Activated T-cell treated with anti-CD3 and anti-CD28 coated beads, Interleukin-2, amount 50 U/mL, for 72 hours (primary cell): ENCODE measurements at regions not wholly inside any gene's neighbourhood (a gene's known extent, or its start where the extent isn't known, plus 50 kb on each side); places are given as distances from the start of the nearest gene placed in this dataset.
"Not testable (repeated sequence)": the region's sequence is repeated elsewhere in the genome, so short reads cannot be mapped to it uniquely, and the experiment has no call there.

Source experiments
- ATAC-seq, 2 donors: fragments of 150-1000 bp; cut with Tn5 transposase; replicated peaks in 1 of 2; 2 replicates each; pipeline ENCODE4 v1.10.0; 2021; ENCODE audit warnings: moderate library complexity in 2 of 2, mild to moderate bottlenecking in 1 of 2
- DNase-seq, 2 donors: peaks; one replicate each; pipeline ENCODE4 v3.0.0; 2021 to 2022; ENCODE audit warnings: mixed read lengths in 1 of 2
- H3K27ac Mint-ChIP-seq: one replicate; pipeline ENCODE4 v1.8.0; 2022; ENCODE audit warnings: mild to moderate bottlenecking, moderate library complexity, mixed read lengths
- H3K27me3 Mint-ChIP-seq: one replicate; pipeline ENCODE4 v1.8.0; 2022; ENCODE audit warnings: low read depth, mixed read lengths
- H3K36me3 Mint-ChIP-seq, 2 donors: one replicate each; pipeline ENCODE4 v1.8.0; 2022; ENCODE audit warnings: mixed read lengths in 2 of 2, mild to moderate bottlenecking in 1 of 2; ENCODE audit not compliant: insufficient read depth in 2 of 2
- H3K4me1 Mint-ChIP-seq: one replicate; pipeline ENCODE4 v1.8.0; 2022; ENCODE audit warnings: low read depth, mixed read lengths
- H3K4me3 Mint-ChIP-seq, 2 donors: one replicate each; pipeline ENCODE4 v1.8.0; 2022; ENCODE audit warnings: mild to moderate bottlenecking in 2 of 2, mixed read lengths in 2 of 2, moderate library complexity in 2 of 2
- H3K9me3 Mint-ChIP-seq, 2 donors: one replicate each; pipeline ENCODE4 v1.8.0; 2022; ENCODE audit warnings: mixed read lengths in 2 of 2

GRCh38 chr17:15802917-15803316 is 70.8 kb downstream of the TBC1D26 start:
- DNase-seq, H3K9me3 Mint-ChIP-seq, H3K36me3 Mint-ChIP-seq, ATAC-seq, H3K4me1 Mint-ChIP-seq, H3K27ac Mint-ChIP-seq, H3K4me3 Mint-ChIP-seq: not testable (repeated sequence)
- peaks cover 11% of the 10 kb centered on the region for H3K27me3 Mint-ChIP-seq

DNA sequence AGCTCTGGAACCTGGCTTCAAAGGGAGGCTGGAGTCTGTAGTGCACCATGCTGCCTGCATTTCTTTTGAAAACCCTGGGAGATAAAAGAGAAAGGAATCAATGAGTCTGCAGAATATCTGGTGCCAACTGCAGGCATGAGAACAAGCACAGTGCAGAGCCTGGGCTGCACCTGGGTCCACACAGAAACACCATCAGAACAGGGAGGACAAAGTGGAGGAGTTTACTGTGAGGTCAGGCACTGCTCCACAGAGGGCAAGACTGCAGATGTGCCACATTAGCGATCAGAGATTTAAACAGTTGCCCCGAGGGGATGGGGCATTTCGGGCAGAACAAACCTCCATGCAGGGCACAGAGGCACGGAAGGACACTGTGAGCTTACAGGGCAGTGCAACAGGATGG is 74.7 kb downstream of the TBC1D26 start:
- not testable (repeated sequence) for H3K9me3 Mint-ChIP-seq

DNA sequence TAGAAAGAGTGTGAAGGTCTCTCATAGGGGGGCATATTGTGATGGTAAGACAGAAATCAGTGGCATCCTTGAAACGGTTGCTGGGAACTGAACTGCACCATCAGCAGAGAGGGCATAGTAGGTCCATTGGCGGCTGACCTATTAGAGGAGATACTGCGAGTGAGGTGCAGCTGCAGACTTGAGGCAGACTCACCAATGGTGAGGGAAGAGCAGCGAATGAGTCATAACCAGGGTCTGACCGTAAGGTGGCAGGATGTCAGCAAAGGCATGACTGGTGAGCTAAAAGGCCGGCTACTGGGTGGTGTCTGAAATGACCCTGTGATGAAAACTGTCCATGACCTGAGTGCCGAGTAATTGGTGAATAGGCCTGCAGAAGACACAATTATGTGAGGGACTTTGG is 81.3 kb downstream of the TBC1D26 start:
- not testable (repeated sequence) for H3K27ac Mint-ChIP-seq, H3K36me3 Mint-ChIP-seq, H3K4me3 Mint-ChIP-seq, DNase-seq, H3K4me1 Mint-ChIP-seq, H3K27me3 Mint-ChIP-seq, ATAC-seq, H3K9me3 Mint-ChIP-seq

More for the DNA sequence above, 74.7 kb downstream of the TBC1D26 start:
- not testable (repeated sequence) for H3K27ac Mint-ChIP-seq, H3K4me3 Mint-ChIP-seq, H3K27me3 Mint-ChIP-seq, ATAC-seq, H3K4me1 Mint-ChIP-seq, H3K36me3 Mint-ChIP-seq, DNase-seq

DNA sequence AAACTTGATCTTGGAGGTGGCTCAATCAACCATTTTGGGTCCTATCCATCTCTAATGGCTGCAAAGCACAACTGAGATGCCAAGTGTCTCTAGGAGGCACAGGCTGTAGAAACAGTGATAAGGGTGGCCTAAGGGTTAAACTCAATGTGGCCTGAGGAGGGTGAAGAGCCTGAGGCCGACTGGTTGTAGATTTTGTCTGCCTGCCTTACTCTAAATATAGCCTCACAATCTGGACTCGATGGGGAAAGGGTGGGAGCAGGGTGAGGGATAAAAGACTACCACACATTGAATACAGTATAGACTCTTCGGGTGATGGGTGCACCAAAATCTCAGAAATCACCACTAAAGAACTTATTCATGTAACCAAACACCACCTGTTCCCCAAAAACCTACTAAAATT is 81.9 kb downstream of the TBC1D26 start:
- H3K27ac Mint-ChIP-seq, H3K36me3 Mint-ChIP-seq, H3K4me1 Mint-ChIP-seq, H3K4me3 Mint-ChIP-seq, DNase-seq, H3K9me3 Mint-ChIP-seq, ATAC-seq, H3K27me3 Mint-ChIP-seq: not testable (repeated sequence)

DNA sequence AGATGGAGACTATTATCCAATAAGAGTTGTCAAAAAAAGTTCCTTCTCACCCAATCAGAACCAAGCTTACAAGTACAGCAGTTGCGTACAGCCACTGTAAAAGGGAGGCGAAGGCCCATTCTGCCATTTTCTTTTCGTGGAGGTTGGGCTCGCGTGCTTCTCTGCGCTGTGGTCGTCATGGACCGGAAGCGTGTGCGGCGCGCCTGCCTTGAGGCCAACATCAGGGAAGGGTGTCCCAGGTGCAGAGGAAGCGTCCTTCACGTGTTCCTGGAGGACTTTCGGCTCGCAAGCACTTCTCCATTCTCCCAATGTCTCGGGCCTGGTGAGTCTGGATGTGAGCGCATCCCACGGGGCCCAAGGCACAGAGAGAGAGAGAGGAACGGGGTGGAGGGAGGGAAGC is 85.8 kb downstream of the TBC1D26 start:
- not testable (repeated sequence) for H3K4me1 Mint-ChIP-seq, H3K27me3 Mint-ChIP-seq, H3K4me3 Mint-ChIP-seq, H3K27ac Mint-ChIP-seq, H3K9me3 Mint-ChIP-seq, H3K36me3 Mint-ChIP-seq, ATAC-seq, DNase-seq

DNA sequence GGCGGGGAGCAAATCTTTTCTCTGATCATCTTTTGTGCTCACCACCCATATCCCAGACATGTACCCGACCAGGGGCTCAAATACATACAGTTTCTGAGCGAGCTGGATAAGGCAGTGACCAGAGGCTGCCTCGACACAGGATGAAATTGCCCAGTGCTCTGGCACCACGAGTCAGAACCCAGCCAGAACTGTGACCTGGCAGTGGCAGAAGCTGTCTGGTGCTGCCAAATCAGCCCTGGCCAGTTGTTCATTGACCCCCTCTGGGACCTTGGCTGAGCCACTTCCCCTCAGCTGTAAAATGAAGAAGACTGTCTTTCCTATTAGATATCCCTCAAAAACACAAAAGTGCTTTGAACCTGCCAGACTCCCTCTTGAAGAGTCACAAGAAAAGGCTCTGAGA is 90.2 kb downstream of the TBC1D26 start:
- H3K27me3 Mint-ChIP-seq, result peaks cover 11% of the 10 kb centered on the region
- not testable (repeated sequence) for H3K9me3 Mint-ChIP-seq, ATAC-seq, H3K27ac Mint-ChIP-seq, H3K36me3 Mint-ChIP-seq, H3K4me1 Mint-ChIP-seq, H3K4me3 Mint-ChIP-seq, DNase-seq

DNA sequence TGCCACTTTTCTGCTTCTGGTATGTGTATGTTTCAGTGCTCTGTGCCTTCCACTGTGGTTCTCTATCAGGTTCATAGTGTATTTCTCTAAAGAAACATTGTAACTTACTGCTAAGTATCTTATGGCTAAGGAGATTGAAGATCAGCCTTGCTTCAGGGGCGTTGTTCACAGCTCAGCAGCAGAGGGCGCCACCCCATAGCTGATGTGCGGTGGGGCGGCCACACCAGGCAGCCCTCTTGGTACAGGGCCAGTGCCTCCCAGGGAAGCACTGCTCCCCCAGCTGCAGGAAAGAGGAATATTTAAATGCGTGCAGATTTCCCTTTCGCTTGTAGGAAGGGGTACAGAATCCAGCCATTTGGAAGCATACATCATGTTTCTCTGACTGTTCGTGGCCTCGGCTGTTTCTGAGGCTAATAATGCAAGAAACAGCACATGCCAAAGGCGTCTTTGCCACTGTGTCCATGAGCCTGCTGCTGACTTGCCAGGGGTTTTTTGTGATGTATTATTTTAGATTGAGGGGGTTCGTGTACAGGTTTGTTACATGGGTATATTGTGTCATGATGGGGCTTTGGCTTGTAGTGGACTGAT is 96.7 kb downstream of the TBC1D26 start:
- H3K36me3 Mint-ChIP-seq, H3K9me3 Mint-ChIP-seq: not testable (repeated sequence)
- Mint-ChIP-seq H3K27ac (peak overlapping the region; percentile 35), H3K27me3 (peaks cover 31% of the 10 kb centered on the region), H3K4me1 (peaks cover 46% of the 10 kb centered on the region), H3K4me3 (peak overlapping the region; percentile 13 to 35)
- DNase-seq, result peak; percentile 78 to 79
- ATAC-seq, result peak; percentile 51 to 68

GRCh38 chr17:15830221-15830620 is 98.1 kb downstream of the TBC1D26 start:
- Mint-ChIP-seq H3K4me1 (peaks cover 50% of the 10 kb centered on the region), H3K27me3 (peaks cover 21% of the 10 kb centered on the region)
- H3K36me3 Mint-ChIP-seq, H3K27ac Mint-ChIP-seq, H3K4me3 Mint-ChIP-seq, DNase-seq, H3K9me3 Mint-ChIP-seq, ATAC-seq: not testable (repeated sequence)

DNA sequence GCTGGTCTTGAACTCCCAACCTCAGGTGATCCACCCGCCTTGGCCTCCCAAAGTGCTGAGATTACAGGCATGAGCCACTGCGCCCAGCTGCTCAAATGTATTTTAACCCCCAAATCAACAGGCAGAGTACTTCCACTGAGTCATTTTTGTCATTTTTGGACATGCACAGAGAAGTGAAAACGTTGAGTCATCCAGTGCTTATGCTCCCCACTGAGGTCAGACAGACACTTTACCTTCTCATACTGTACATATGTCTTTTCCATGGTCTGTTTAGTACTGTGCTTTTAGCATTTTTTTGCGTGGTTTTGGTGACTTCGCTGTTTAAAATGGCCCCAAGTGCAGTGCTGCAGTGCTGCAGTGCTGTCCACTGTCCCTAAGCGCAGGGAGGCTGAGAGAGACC is 99.1 kb downstream of the TBC1D26 start:
- not testable (repeated sequence) for H3K27ac Mint-ChIP-seq, H3K36me3 Mint-ChIP-seq, H3K9me3 Mint-ChIP-seq
- Mint-ChIP-seq H3K4me1 (peaks cover 59% of the 10 kb centered on the region), H3K27me3 (peaks cover 20% of the 10 kb centered on the region), H3K4me3 (peak overlapping the region; percentile 30 to 61)
- DNase-seq (peak; percentile 51 to 65), ATAC-seq (peak; percentile 88 to 91)

- ATAC-seq, result peak; percentile 24 to 41
- H3K27ac Mint-ChIP-seq, H3K9me3 Mint-ChIP-seq, H3K36me3 Mint-ChIP-seq, H3K4me3 Mint-ChIP-seq: not testable (repeated sequence)
- peak in 1 of 2 donors; percentile 36 for DNase-seq
- peaks cover 20% of the 10 kb centered on the region for H3K27me3 Mint-ChIP-seq
- H3K4me1 Mint-ChIP-seq, result peaks cover 60% of the 10 kb centered on the region
Observed at GRCh38 chr17:15832921-15833480, 100.9 kb downstream of the TBC1D26 start.

DNA sequence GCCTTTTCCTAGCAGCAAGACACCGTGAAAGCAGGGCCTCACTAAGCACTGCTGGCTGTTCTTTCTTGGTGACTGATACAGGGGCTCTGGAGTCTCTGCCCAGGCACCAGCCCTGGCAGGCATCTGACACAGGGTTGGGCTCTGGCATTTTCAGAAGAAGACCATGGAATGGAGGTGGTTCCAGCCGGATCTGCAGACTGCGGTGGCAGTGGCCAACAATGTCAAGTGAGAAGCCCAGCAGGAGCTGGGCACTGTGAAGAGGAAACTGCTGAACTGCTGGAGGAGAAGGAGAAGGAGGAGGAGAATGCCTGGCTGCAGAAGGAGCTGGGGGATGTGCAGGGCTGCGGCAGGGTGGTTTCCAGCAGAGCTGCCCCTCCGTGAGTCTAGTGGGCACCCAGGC is 101.8 kb downstream of the TBC1D26 start:
- Mint-ChIP-seq H3K27me3 (peaks cover 18% of the 10 kb centered on the region), H3K4me1 (peaks cover 57% of the 10 kb centered on the region)
- not testable (repeated sequence) for ATAC-seq, H3K27ac Mint-ChIP-seq, DNase-seq, H3K9me3 Mint-ChIP-seq, H3K36me3 Mint-ChIP-seq, H3K4me3 Mint-ChIP-seq

- peaks cover 41% of the 10 kb centered on the region for H3K4me1 Mint-ChIP-seq
- not testable (repeated sequence) for H3K4me3 Mint-ChIP-seq, H3K27me3 Mint-ChIP-seq, H3K27ac Mint-ChIP-seq, H3K9me3 Mint-ChIP-seq, H3K36me3 Mint-ChIP-seq
- ATAC-seq (peak; percentile 18 to 51), DNase-seq (peak in 1 of 2 donors; percentile 14)
Observed at GRCh38 chr17:15835481-15835880, 103.4 kb downstream of the TBC1D26 start.

- DNase-seq, H3K27ac Mint-ChIP-seq, H3K9me3 Mint-ChIP-seq, H3K27me3 Mint-ChIP-seq, H3K4me3 Mint-ChIP-seq, H3K36me3 Mint-ChIP-seq, ATAC-seq: not testable (repeated sequence)
- H3K4me1 Mint-ChIP-seq, result peaks cover 33% of the 10 kb centered on the region
Observed at GRCh38 chr17:15836249-15836982, 104.3 kb downstream of the TBC1D26 start.
